ENCODE measurements at regions not wholly inside any gene's neighbourhood (a gene's known extent, or its start where the extent isn't known, plus 50 kb on each side); places are given as distances from the start of the nearest gene placed in this dataset.
"Not testable (repeated sequence)": the region's sequence is repeated elsewhere in the genome, so short reads cannot be mapped to it uniquely, and the experiment has no call there.

- no peak overlapping the region for H3K4me3 Mint-ChIP-seq
- no peaks in the 10 kb centered on the region for H3K4me1 Mint-ChIP-seq
- H3K9me3 Mint-ChIP-seq, result peaks cover 16% of the 10 kb centered on the region
- no peak for DNase-seq (ENCODE audit: low spot score in 2 of 2)
- H3K27ac Mint-ChIP-seq, result no peak overlapping the region
- H3K36me3 Mint-ChIP-seq, result no peaks in the 10 kb centered on the region
- no peak for ATAC-seq
Observed at GRCh38 chr1:81738875-81739274, 61.9 kb upstream of the ADGRL2 start.

DNA sequence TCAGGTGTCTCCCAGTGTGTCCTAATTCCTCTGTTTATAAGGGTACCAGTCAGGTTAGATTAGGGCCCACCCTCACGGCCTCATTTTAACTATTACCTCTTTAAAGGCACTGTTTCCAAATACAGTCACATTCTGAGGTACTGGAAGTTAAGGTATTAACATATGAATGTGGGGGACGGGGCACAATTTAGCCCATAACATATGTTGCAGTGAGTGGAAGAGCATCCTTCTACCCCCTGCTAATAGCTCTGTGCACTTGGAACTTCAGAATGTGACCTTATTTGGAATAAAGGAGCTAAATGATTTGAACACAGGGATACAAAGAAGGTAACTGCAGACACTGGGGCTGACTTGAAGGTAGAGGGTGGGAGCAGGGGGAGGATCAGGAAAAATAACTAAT, 67.3 kb upstream of the ADGRL2 start:
- Mint-ChIP-seq H3K36me3 (no peaks in the 10 kb centered on the region), H3K27ac (no peak overlapping the region), H3K4me1 (no peaks in the 10 kb centered on the region), H3K4me3 (no peak overlapping the region), H3K9me3 (peaks cover 15% of the 10 kb centered on the region)
- DNase-seq (ENCODE audit: low spot score in 2 of 2) (no peak), ATAC-seq (no peak)

DNA sequence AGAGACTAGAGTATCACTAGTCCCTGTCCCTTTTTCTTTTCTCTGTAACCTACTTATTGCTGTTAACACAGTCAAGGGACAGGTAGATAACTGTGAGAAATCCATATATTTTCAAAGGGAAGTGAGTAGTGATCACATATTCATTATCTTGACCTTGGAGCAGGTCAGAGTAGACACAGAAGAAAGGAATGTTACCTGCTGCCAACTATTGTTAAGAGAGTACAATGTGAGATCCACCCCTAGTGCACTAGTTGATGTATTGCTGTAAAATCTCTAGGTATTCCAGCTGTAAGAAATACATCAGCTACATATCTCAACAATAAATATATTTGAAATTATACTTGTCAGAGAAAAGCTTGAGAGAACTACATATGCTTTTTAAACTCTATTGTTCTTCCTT, 68.7 kb upstream of the ADGRL2 start:
- DNase-seq (ENCODE audit: low spot score in 2 of 2) (no peak), ATAC-seq (no peak)
- Mint-ChIP-seq H3K27ac (no peak overlapping the region), H3K4me1 (no peaks in the 10 kb centered on the region), H3K4me3 (no peak overlapping the region), H3K36me3 (no peaks in the 10 kb centered on the region), H3K9me3 (peaks cover 13% of the 10 kb centered on the region)

DNA sequence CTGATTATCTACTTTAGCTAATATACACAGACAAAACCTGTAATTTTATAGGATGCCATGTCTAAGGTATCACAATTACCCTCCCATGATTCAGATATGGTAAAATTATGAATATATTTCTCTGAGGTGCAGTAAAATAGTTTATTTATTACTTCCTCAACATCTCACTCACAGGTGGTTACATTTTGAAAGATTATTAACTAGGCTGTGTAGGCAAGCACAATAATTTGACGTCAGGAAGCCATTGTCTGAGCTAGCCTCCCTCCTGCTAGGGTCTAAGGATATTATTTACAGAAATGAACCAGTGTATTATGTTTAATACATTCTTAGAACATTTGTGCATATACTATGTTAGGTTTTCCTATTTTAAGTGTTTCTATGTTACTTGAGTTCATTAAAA, 69.9 kb upstream of the ADGRL2 start:
- H3K4me3 Mint-ChIP-seq, result no peak overlapping the region

GRCh38 chr1:81730299-81730698, 70.4 kb upstream of the ADGRL2 start:
- peaks cover 16% of the 10 kb centered on the region for H3K9me3 Mint-ChIP-seq
- DNase-seq (ENCODE audit: low spot score in 2 of 2); ATAC-seq; H3K4me1 Mint-ChIP-seq; H3K36me3 Mint-ChIP-seq; H3K4me3 Mint-ChIP-seq; H3K27ac Mint-ChIP-seq: not testable (repeated sequence)

More for the DNA sequence above, 69.9 kb upstream of the ADGRL2 start:
- no peak overlapping the region for H3K27ac Mint-ChIP-seq
- H3K9me3 Mint-ChIP-seq, result peaks cover 16% of the 10 kb centered on the region
- DNase-seq (ENCODE audit: low spot score in 2 of 2), result no peak
- no peaks in the 10 kb centered on the region for H3K36me3 Mint-ChIP-seq
- no peaks in the 10 kb centered on the region for H3K4me1 Mint-ChIP-seq
- no peak for ATAC-seq

DNA sequence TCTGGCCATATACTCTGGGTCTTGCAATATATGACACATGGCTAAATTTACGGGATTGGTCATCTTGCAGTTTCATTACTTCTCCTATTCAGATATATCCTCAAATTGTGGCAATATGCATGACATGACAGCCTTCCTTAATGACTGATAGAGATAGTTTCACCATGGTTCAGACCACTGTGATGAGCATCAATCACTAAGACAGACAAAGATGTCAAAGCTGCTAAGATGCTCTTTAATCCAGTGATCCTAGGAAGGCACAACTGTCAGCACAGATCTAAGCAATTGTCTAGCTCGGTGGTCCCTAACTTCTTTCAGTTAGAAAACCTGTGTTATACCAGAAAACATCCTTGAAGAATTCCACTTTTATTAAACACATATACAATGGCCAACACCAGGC, 70.9 kb upstream of the ADGRL2 start:
- no peak for DNase-seq (ENCODE audit: low spot score in 2 of 2)
- Mint-ChIP-seq H3K36me3 (no peaks in the 10 kb centered on the region), H3K27ac (no peak overlapping the region), H3K4me1 (no peaks in the 10 kb centered on the region), H3K9me3 (peaks cover 16% of the 10 kb centered on the region), H3K4me3 (no peak overlapping the region)
- no peak for ATAC-seq

- H3K4me1 Mint-ChIP-seq, result no peaks in the 10 kb centered on the region
- H3K9me3 Mint-ChIP-seq, result peaks cover 16% of the 10 kb centered on the region
- H3K36me3 Mint-ChIP-seq, result no peaks in the 10 kb centered on the region
- no peak overlapping the region for H3K4me3 Mint-ChIP-seq
- H3K27ac Mint-ChIP-seq, result no peak overlapping the region
- DNase-seq (ENCODE audit: low spot score in 2 of 2) (no peak), ATAC-seq (no peak)
Observed at GRCh38 chr1:81729239-81729638, 71.5 kb upstream of the ADGRL2 start.

- H3K36me3 Mint-ChIP-seq, result no peaks in the 10 kb centered on the region
- ATAC-seq, result no peak
- H3K4me1 Mint-ChIP-seq, result no peaks in the 10 kb centered on the region
- no peak overlapping the region for H3K27ac Mint-ChIP-seq
- DNase-seq (ENCODE audit: low spot score in 2 of 2), result no peak
- no peak overlapping the region for H3K4me3 Mint-ChIP-seq
- peaks cover 20% of the 10 kb centered on the region for H3K9me3 Mint-ChIP-seq
Observed at GRCh38 chr1:81725823-81726222, 74.9 kb upstream of the ADGRL2 start.

GRCh38 chr1:81722631-81723328, 78.0 kb upstream of the ADGRL2 start:
- H3K27ac Mint-ChIP-seq; ATAC-seq; H3K4me1 Mint-ChIP-seq; H3K36me3 Mint-ChIP-seq; DNase-seq (ENCODE audit: low spot score in 2 of 2); H3K4me3 Mint-ChIP-seq: not testable (repeated sequence)
- peaks cover 18% of the 10 kb centered on the region for H3K9me3 Mint-ChIP-seq

- not testable (repeated sequence) for ATAC-seq; DNase-seq (ENCODE audit: low spot score in 2 of 2); H3K27ac Mint-ChIP-seq; H3K4me1 Mint-ChIP-seq; H3K36me3 Mint-ChIP-seq; H3K4me3 Mint-ChIP-seq
- H3K9me3 Mint-ChIP-seq, result peaks cover 17% of the 10 kb centered on the region
Observed at GRCh38 chr1:81720256-81720655, 80.5 kb upstream of the ADGRL2 start.

DNA sequence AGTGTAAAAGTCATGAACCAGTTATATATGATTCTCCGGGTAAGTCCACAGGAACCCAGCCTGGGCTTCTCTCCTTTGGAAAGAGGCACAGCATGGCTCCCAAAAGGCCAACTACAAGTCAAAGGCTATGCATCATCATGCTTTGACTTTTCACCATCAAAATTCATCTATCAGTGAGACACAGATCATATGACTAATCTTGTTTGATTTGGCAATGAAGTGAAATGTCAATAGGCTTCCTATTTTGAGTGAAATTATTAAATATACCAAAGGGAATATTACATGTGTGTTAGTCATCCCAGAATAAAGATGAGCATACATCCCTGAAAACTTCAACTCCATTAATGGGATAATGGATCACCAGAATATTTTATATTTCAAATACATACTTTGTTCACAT, 83.5 kb upstream of the ADGRL2 start:
- DNase-seq (ENCODE audit: low spot score in 2 of 2) (no peak), ATAC-seq (no peak)
- Mint-ChIP-seq H3K27ac (no peak overlapping the region), H3K9me3 (peaks cover 13% of the 10 kb centered on the region), H3K4me1 (no peaks in the 10 kb centered on the region), H3K4me3 (no peak overlapping the region), H3K36me3 (no peaks in the 10 kb centered on the region)

GRCh38 chr1:81715391-81715790, 85.3 kb upstream of the ADGRL2 start:
- DNase-seq (ENCODE audit: low spot score in 2 of 2), result no peak
- ATAC-seq, result no peak
- Mint-ChIP-seq H3K9me3 (peaks cover 10% of the 10 kb centered on the region), H3K4me1 (no peaks in the 10 kb centered on the region), H3K27ac (no peak overlapping the region), H3K36me3 (no peaks in the 10 kb centered on the region), H3K4me3 (no peak overlapping the region)

DNA sequence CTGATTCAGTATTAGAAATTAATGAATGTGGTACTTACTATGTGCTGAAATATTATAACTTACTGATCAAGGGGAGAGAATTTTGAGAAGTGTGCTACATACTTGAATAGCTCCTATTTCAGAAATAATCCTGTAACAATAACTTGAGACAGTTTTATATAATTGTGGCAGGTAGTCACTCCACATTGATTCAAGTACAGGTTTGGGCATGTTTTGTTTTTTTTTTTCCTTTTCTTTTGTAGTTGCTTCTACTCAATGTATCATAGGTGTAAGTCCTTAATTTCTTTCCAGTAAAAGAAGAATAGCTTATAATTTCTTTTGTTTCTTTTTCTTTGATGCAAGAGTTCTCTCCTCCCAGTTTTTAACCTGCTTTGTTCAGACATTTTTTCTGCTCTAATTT, 86.1 kb upstream of the ADGRL2 start:
- no peaks in the 10 kb centered on the region for H3K36me3 Mint-ChIP-seq
- H3K4me3 Mint-ChIP-seq, result no peak overlapping the region
- DNase-seq (ENCODE audit: low spot score in 2 of 2) (no peak), ATAC-seq (no peak)
- H3K27ac Mint-ChIP-seq, result no peak overlapping the region
- no peaks in the 10 kb centered on the region for H3K4me1 Mint-ChIP-seq
- peaks cover 10% of the 10 kb centered on the region for H3K9me3 Mint-ChIP-seq

GRCh38 chr1:81712425-81712824, 88.3 kb upstream of the ADGRL2 start:
- no peak overlapping the region for H3K27ac Mint-ChIP-seq
- no peak for ATAC-seq
- H3K4me3 Mint-ChIP-seq, result no peak overlapping the region
- no peak for DNase-seq (ENCODE audit: low spot score in 2 of 2)
- no peaks in the 10 kb centered on the region for H3K36me3 Mint-ChIP-seq
- no peaks in the 10 kb centered on the region for H3K4me1 Mint-ChIP-seq
- peaks cover 6% of the 10 kb centered on the region for H3K9me3 Mint-ChIP-seq

GRCh38 chr1:81710857-81711256, 89.9 kb upstream of the ADGRL2 start:
- no peaks in the 10 kb centered on the region for H3K36me3 Mint-ChIP-seq
- H3K4me1 Mint-ChIP-seq, result no peaks in the 10 kb centered on the region
- no peak overlapping the region for H3K27ac Mint-ChIP-seq
- H3K9me3 Mint-ChIP-seq, result peaks cover 8% of the 10 kb centered on the region
- ATAC-seq, result no peak
- no peak overlapping the region for H3K4me3 Mint-ChIP-seq
- DNase-seq (ENCODE audit: low spot score in 2 of 2), result no peak

GRCh38 chr1:81708250-81708649, 92.5 kb upstream of the ADGRL2 start:
- ATAC-seq, result no peak
- Mint-ChIP-seq H3K4me1 (no peaks in the 10 kb centered on the region), H3K27ac (no peak overlapping the region), H3K9me3 (peaks cover 10% of the 10 kb centered on the region), H3K36me3 (no peaks in the 10 kb centered on the region), H3K4me3 (no peak overlapping the region)
- DNase-seq (ENCODE audit: low spot score in 2 of 2), result no peak

Measured in stimulated activated effector memory CD8-positive, alpha-beta T cell treated with anti-CD3 and anti-CD28 coated beads, Interleukin-12 subunit alpha, Interleukin-12 subunit beta, amount 100 ng/mL, for 72 hours (primary cell).